ENCODE measurements at regions not wholly inside any gene's neighbourhood (a gene's known extent, or its start where the extent isn't known, plus 50 kb on each side); places are given as distances from the start of the nearest gene placed in this dataset.

- no peak for TF ChIP-seq CTCF (conservative IDR thresholded peaks at IDR 0.05; ENCODE audit: low read depth, low read length)
- TF ChIP-seq EZH2 (IDR thresholded peaks at IDR 0.05; ENCODE audit: low read length, unreplicated experiment) = no peak
- TF ChIP-seq EZH2phosphoT487 (IDR thresholded peaks at IDR 0.05; ENCODE audit: borderline replicate concordance, low read length) = no peak
These were observed 52.5 kb upstream of the RBM19 start for GRCh38 chr12:114018669-114019068.
